Endothelial cell of umbilical vein (primary cell): ENCODE measurements at regions not wholly inside any gene's neighbourhood (a gene's known extent, or its start where the extent isn't known, plus 50 kb on each side); places are given as distances from the start of the nearest gene placed in this dataset.
"Not testable (repeated sequence)": the region's sequence is repeated elsewhere in the genome, so short reads cannot be mapped to it uniquely, and the experiment has no call there.

Experiments
- BruUV-seq: library from RNA; stranded (reverse); fragments of 400-500 nt; replicated peaks from 2 replicates; lab custom pipeline; 2021; lab: Mats Ljungman, UMichigan
- CTCF ChIA-PET: fragments of 300-600, 350-600 bp; sonication (Branson Sonifier 250); formaldehyde crosslinking; loops from one replicate; lab custom pipeline; 2021; ENCODE audit warnings: antibody characterized with exemption, inconsistent platforms; lab: Charles Lee
- POLR2A ChIA-PET: fragments of 300-600, 350-600 bp; sonication (Branson Sonifier 250); formaldehyde crosslinking; loops from one replicate; lab custom pipeline; 2021; ENCODE audit warnings: antibody characterized with exemption, inconsistent platforms; lab: Charles Lee
- DNase-seq: peaks from one replicate; pipeline ENCODE4 v3.0.0-alpha.2; 2011; ENCODE audit warnings: low read depth, low spot score
- FAIRE-seq: peaks from 2 replicates; lab custom pipeline; 2011; peaks lifted over from hg19 to GRCh38; lab: Jason Lieb, UNC
- H2AFZ ChIP-seq: 2 replicates; pipeline ENCODE4 v1.6.0; 2012; ENCODE audit warnings: low read depth, low read length, control low read depth, inconsistent platforms
- H3K27ac ChIP-seq: 2 replicates; pipeline ENCODE4 v1.5.1; 2011; ENCODE audit warnings: low read depth, mild to moderate bottlenecking, control low read depth, low read length, moderate library complexity; ENCODE audit not compliant: insufficient read depth
- H3K27me3 ChIP-seq, 2 experiments: 2 replicates each; pipeline versions ENCODE4 v1.6.0 to v1.6.1; 2011; ENCODE audit warnings: low read length in 2 of 2, mixed read lengths in 1 of 2; ENCODE audit not compliant: control insufficient read depth in 2 of 2, insufficient read depth in 2 of 2
- H3K36me3 ChIP-seq, 2 experiments: 2 replicates in 1 of 2; 3 replicates in 1 of 2; pipeline ENCODE4 v1.5.1; 2011; ENCODE audit warnings: low read length in 2 of 2, mild to moderate bottlenecking in 1 of 2, moderate library complexity in 1 of 2; ENCODE audit not compliant: control insufficient read depth in 2 of 2, insufficient read depth in 2 of 2; ENCODE audit errors: extremely low read depth in 1 of 2
- H3K4me1 ChIP-seq: 3 replicates; pipeline ENCODE4 v1.5.1; 2011; ENCODE audit warnings: mild to moderate bottlenecking, low read length; ENCODE audit not compliant: control insufficient read depth, insufficient read depth; ENCODE audit errors: extremely low read depth
- H3K4me2 ChIP-seq: 2 replicates; pipeline ENCODE4 v1.6.1; 2011; ENCODE audit warnings: low read length, control low read depth, mixed read lengths; ENCODE audit not compliant: insufficient read depth
- H3K4me3 ChIP-seq, 3 experiments: fragments of 200-600 bp in 1 of 3; sonication (generic), shearing (Covaris generic) in 1 of 3; replicated peaks in 1 of 3; 2 replicates each; pipeline ENCODE4 v1.5.1; 2011 to 2016; ENCODE audit warnings: control low read depth in 3 of 3, low read length in 3 of 3, mild to moderate bottlenecking in 2 of 3, inconsistent platforms in 1 of 3, low read depth in 1 of 3, moderate library complexity in 1 of 3; ENCODE audit not compliant: insufficient read depth in 1 of 3
- H3K79me2 ChIP-seq: 2 replicates; pipeline ENCODE4 v1.6.0; 2012; ENCODE audit warnings: low read length, inconsistent platforms; ENCODE audit not compliant: control insufficient read depth, insufficient read depth
- H3K9ac ChIP-seq: replicated peaks from 2 replicates; pipeline ENCODE3; 2011; ENCODE audit warnings: low read length, control low read depth; ENCODE audit not compliant: insufficient read depth; ENCODE audit errors: extremely low read depth
- H3K9me1 ChIP-seq: replicated peaks from 3 replicates; pipeline ENCODE4 v1.6.0; 2011; ENCODE audit warnings: mild to moderate bottlenecking, low read length; ENCODE audit not compliant: control insufficient read depth, insufficient read depth; ENCODE audit errors: extremely low read depth
- H3K9me3 ChIP-seq: replicated peaks from 2 replicates; pipeline ENCODE4 v1.5.1; 2012; ENCODE audit warnings: low read length, inconsistent platforms; ENCODE audit not compliant: control insufficient read depth, insufficient read depth
- H4K20me1 ChIP-seq: replicated peaks from 2 replicates; pipeline ENCODE3; 2011; ENCODE audit warnings: mild to moderate bottlenecking, low read length; ENCODE audit not compliant: control insufficient read depth, insufficient read depth; ENCODE audit errors: extremely low read depth
- dilution Hi-C: fragments of 300-500 bp; cut with MboI; formaldehyde crosslinking; loops from one replicate; pipeline ENCODE4 v1.15.0; 2019; ENCODE audit warnings: low sequenced_read_pairs; ENCODE audit not compliant: extremely low pct_ligation_motif_present
- intact Hi-C: fragments of 100-400 bp; cut with micrococcal nuclease; formaldehyde crosslinking; loops from one replicate; pipeline ENCODE4 v1.10.0; 2022

GRCh38 chr3:125779918-125780317 lies 184.6 kb upstream of the OSBPL11 start:
- dilution Hi-C loops, POLR2A ChIA-PET, BruUV-seq, H3K27ac ChIP-seq, H3K79me2 ChIP-seq, H3K36me3 ChIP-seq, DNase-seq, H4K20me1 ChIP-seq, H3K4me2 ChIP-seq, H2AFZ ChIP-seq, intact Hi-C loops, H3K9me1 ChIP-seq, H3K4me3 ChIP-seq, H3K27me3 ChIP-seq, H3K9ac ChIP-seq, FAIRE-seq, H3K9me3 ChIP-seq, CTCF ChIA-PET, H3K4me1 ChIP-seq: not testable (repeated sequence)

- H3K4me1 ChIP-seq, FAIRE-seq, DNase-seq, intact Hi-C loops, H3K9ac ChIP-seq, H3K9me3 ChIP-seq, BruUV-seq, H3K4me3 ChIP-seq, H3K36me3 ChIP-seq, CTCF ChIA-PET, H3K27ac ChIP-seq, H2AFZ ChIP-seq, H3K9me1 ChIP-seq, H4K20me1 ChIP-seq, H3K27me3 ChIP-seq, H3K79me2 ChIP-seq, dilution Hi-C loops, POLR2A ChIA-PET, H3K4me2 ChIP-seq: not testable (repeated sequence)
These were observed 186.4 kb upstream of the OSBPL11 start for GRCh38 chr3:125781678-125782077.

GRCh38 chr3:125790312-125790711 lies 178.7 kb upstream of the ROPN1B start:
- FAIRE-seq, H3K79me2 ChIP-seq, H3K9ac ChIP-seq, H3K4me3 ChIP-seq, H3K27me3 ChIP-seq, H3K9me3 ChIP-seq, POLR2A ChIA-PET, dilution Hi-C loops, H2AFZ ChIP-seq, H3K27ac ChIP-seq, H3K9me1 ChIP-seq, intact Hi-C loops, CTCF ChIA-PET, H3K4me2 ChIP-seq, H3K36me3 ChIP-seq, DNase-seq, H4K20me1 ChIP-seq, BruUV-seq, H3K4me1 ChIP-seq: not testable (repeated sequence)

- DNase-seq, FAIRE-seq, H2AFZ ChIP-seq, H3K27ac ChIP-seq, H3K27me3 ChIP-seq, H3K4me2 ChIP-seq, H3K4me3 ChIP-seq, dilution Hi-C loops, H3K9me3 ChIP-seq, POLR2A ChIA-PET, H3K79me2 ChIP-seq, H3K36me3 ChIP-seq, CTCF ChIA-PET, BruUV-seq, H3K9ac ChIP-seq, H3K4me1 ChIP-seq, H3K9me1 ChIP-seq, H4K20me1 ChIP-seq, intact Hi-C loops: not testable (repeated sequence)
These were observed 178.0 kb upstream of the ROPN1B start for GRCh38 chr3:125791021-125791420.
